Fibroblast of skin of right biceps (primary cell): ENCODE measurements at regions not wholly inside any gene's neighbourhood (a gene's known extent, or its start where the extent isn't known, plus 50 kb on each side); places are given as distances from the start of the nearest gene placed in this dataset.

Experiments used
- DNase-seq: peaks from one replicate; pipeline ENCODE4 v3.0.0-alpha.2; 2013

GRCh38 chr15:92305343-92305742, 88.3 kb upstream of the ST8SIA2 start:
- DNase-seq = no peak

GRCh38 chr15:92306663-92307062, 87.0 kb upstream of the ST8SIA2 start:
- peak; percentile 16 for DNase-seq

- no peak for DNase-seq
Observed at GRCh38 chr15:92315144-92315543, 78.5 kb upstream of the ST8SIA2 start.

GRCh38 chr15:92315595-92316211, 78.0 kb upstream of the ST8SIA2 start:
- no peak for DNase-seq

- DNase-seq = no peak
Observed at GRCh38 chr15:92316586-92317295, 76.9 kb upstream of the ST8SIA2 start.

- no peak for DNase-seq
Observed at GRCh38 chr15:92320012-92320699, 73.5 kb upstream of the ST8SIA2 start.

GRCh38 chr15:92322566-92323355, 70.9 kb upstream of the ST8SIA2 start:
- DNase-seq = no peak

GRCh38 chr15:92323525-92323924, 70.2 kb upstream of the ST8SIA2 start:
- no peak for DNase-seq

GRCh38 chr15:92324101-92324963, 69.3 kb upstream of the ST8SIA2 start:
- no peak for DNase-seq

GRCh38 chr15:92326236-92326635, 67.4 kb upstream of the ST8SIA2 start:
- no peak for DNase-seq

GRCh38 chr15:92327033-92327432, 66.6 kb upstream of the ST8SIA2 start:
- no peak for DNase-seq

GRCh38 chr15:92328207-92328606, 65.5 kb upstream of the ST8SIA2 start:
- no peak for DNase-seq

GRCh38 chr15:92332125-92332899, 61.4 kb upstream of the ST8SIA2 start:
- DNase-seq = no peak

- DNase-seq = no peak
Observed at GRCh38 chr15:92333709-92334108, 60.0 kb upstream of the ST8SIA2 start.

GRCh38 chr15:92336419-92336987, 57.2 kb upstream of the ST8SIA2 start:
- DNase-seq = no peak

- DNase-seq = no peak
Observed at GRCh38 chr15:92339361-92339760, 54.3 kb upstream of the ST8SIA2 start.
